ENCODE measurements at regions not wholly inside any gene's neighbourhood (a gene's known extent, or its start where the extent isn't known, plus 50 kb on each side); places are given as distances from the start of the nearest gene placed in this dataset.

DNA sequence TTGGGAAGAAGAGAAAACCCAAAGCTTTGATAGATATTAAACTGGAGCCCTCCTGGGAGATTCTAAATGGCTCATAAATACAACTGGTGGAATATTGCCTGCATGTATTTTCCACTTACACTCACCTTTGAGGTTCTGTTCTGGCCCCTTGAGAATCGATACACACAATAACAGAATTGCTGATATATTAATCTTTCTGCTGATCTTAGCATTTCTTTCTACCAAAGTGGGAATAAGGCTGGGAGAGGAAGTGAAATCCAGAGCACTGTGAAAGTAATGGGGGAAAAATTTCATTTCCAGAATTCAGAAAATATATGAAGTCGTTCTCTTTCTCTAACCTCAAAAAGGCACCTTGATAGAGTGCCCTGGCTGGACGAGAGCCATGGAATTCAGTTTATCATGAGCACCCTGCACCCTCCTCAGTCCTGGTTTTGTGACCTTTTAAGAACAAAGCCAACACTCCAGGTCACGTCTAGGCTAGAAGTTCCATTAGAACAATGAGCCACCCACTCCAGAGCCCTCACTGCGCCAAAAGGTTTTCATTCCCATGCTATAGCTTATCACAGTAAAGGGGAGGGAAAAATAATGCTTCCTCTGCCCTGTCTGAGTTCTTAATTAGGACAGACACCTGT, 244.5 kb downstream of the CD83 start:
- intact Hi-C loops (cut with micrococcal nuclease) = no loop called here

DNA sequence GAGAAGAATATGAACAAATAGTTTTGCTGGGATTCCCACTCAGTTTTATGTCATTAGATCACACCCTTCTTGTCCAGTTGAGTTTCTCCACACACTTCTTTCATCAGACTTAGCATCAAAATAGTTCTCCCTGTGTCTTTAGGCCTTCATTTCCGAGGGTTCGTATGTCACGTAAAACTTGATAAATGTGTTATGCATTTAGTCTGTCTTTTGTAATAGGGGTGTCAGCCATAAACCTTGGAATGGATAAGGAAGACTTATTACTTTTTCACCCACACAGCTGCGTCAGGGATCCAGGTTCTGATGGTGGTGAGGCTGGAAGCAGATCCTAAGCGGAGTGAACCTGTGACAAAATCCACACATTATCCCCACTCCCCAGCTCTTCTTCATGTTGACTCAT, 246.8 kb downstream of the CD83 start:
- intact Hi-C loops (cut with micrococcal nuclease) = no loop called here

DNA sequence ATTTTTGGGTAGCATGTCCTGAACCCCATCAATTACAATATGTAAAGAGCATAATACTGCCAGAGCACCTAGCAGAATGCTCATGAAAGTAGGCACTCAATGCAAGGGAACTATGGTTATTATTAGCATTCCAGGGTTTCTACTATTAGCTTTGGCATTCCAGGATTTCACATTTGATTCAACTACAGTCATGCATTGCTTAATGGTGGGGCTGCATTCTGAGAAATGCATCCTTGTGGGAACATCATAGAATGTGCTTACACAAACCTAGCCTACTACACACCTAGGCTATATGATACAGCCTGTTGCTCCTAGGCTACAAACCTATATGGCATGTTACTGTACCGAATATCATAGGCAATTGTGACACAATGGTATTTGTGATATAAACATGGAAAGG, 247.8 kb downstream of the CD83 start:
- intact Hi-C loops (cut with micrococcal nuclease) = no loop called here

DNA sequence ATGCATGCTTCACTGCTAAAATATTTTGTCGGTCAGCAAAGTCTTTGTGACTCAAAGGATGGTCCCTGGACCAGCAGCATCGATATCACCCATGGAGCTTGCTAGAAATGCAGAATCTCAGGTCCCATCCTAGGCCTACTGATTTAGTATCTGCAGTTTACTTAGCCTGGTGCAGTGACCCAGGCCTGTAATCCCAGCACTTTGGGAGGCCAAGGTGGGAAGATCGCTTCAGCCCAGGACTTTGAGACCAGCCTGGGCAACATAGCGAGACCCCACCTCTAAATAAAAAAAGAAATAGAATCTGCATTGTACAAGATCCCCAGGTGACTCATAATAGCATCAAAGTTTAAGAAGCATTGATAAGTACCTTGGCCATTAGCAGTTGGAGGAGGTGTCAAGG, 248.7 kb downstream of the CD83 start:
- intact Hi-C loops (cut with micrococcal nuclease) = no loop called here

DNA sequence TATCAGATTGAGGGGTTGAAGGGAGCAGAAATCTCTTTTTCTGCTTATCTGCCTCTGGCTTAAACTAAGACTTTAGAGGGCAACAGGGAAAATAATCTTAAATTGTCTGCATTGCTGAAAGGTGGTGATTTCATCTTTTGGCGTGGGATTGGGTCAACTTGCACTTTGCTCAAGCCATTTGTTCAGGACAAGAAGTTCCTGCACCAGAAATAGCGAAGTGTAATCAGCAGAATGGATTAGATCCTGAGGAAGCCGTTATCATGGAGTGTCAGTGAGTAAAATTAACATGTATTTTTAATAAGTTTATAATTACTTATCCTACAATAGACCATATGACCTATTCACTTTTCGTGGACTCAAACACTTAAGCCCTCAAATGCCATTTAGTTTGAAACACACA, 249.3 kb downstream of the CD83 start:
- intact Hi-C loops (cut with micrococcal nuclease) = no loop called here

DNA sequence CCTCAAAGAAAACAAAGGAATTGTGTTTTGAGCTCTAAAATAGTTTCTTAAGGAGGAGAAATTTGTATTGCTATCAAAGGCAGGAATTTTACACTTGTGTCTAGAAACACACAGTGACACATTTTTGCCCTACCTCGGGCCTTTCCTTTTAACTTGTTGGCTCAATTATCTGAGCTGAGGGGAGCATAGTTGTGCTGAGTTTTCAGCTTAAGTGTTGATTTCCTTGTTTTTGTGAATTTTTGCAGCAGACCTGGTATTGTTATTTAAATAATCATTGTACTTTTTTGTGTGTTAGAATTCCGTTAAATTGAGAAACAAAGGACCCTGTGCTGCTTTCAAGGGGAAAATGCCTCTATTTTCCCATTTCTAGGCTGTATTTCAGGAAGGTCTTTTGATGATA, 249.7 kb downstream of the CD83 start:
- intact Hi-C loops (cut with micrococcal nuclease) = no loop called here

DNA sequence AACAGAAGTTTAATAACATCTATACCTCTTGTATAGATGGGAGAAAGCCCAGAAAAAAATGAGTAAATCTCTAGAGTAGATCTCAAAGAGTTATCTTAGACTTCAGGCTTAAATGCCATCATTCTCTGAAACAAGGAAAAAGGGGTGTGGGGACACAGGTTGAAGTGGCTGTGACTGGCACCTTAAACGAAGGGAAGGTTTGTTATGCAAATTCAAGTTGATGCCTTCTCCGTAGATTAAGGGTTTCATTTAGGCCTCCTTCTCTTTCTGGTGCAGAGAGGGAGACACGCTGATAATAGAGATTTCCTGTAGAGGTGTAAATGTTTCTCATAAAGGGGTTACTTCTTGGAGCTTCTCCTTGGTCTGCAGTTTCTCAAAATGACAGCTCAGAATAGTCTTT, 252.1 kb downstream of the CD83 start:
- intact Hi-C loops (cut with micrococcal nuclease) = no loop called here

DNA sequence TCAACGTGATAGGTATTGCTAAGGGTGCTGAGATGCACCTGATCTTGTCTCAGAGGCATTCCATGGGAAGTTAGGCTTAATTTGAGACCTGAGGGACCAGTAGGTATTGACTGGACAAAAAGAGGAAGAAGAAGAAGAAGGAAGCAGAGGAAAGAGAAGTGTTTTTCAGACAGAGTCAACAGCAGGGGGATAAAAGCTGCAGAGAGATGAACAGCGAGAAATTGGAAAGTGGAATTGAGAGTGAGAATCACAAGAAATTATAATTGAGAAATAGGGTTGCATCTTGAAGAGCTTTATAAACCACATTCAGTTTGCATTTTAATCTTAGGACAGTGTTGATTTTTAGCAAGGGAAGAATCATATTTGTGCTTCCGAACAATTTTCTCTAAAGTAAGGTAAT, 254.0 kb downstream of the CD83 start:
- intact Hi-C loops (cut with micrococcal nuclease) = no loop called here

DNA sequence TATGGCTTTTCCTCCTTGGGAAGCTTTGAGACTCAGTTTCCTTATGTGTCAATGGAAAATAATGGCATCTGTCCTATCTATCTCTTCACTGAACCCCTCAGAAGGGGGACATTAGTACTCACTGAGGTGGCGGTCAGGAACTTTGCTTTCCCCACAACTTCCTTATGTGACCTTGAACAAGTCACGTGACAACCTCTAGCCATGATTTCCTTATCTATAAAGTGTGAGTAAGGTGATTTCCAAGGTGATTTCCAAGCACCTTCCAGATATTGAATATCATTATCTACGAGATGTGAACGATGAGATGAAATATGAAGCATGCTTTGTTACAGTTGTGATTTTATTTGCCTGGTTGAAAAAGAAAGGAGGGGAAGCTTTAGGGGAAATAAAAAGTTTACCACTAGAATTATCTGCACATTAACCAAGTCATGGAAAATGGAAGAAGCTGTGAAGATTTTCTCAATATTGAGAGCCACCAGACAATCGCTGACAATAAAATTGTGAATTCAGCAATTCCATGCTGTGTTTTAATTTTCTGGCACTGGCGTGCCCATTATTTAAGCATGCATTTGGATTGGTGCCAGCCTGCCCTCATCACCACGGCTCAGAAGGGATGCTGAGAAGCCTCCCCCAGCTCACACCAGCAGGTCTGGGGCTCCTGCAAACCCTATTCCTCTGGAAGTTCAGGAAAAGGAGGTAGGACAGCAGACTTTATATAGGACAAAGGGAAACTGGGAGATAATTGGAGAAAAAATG, 255.3 kb downstream of the CD83 start:
- intact Hi-C loops (cut with micrococcal nuclease) = no loop called here

DNA sequence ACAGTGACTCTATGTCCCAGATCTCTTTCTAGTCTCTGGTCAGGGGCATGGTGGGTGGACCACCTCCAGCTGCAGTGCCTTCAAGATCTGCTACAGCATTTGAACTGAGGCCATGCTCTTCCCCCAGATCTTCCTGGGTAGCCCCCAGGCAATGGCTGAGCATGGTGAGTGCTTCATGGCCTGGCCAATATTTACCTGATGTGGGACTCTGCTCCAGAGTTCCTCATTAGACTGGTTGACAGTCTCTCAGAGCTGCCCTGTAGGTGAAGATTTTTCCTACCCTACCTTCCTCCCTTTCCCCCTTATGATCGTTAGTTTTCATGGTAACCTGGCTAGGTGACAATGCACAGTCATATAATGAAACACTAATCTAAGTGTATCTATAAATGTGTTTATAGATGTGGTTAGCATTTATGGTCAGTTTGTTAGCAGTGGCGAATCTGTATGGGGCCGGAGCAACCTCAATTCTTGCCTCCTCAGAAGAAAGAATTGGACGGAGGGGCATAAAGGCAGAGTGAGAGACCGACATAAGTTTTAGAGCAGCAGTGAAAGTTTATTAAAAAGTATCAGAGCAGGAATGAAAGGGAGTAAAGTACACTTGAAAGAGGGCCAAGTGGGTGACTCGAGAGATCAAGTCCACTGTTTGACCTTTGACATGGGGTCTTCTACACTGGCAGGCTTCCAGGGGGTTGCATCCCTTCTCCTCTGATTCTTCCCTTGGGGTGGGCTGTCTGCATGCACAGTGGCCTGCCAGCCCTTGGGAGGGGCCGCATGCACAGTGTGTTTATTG, 256.3 kb downstream of the CD83 start:
- intact Hi-C loops (cut with micrococcal nuclease) = no loop called here

DNA sequence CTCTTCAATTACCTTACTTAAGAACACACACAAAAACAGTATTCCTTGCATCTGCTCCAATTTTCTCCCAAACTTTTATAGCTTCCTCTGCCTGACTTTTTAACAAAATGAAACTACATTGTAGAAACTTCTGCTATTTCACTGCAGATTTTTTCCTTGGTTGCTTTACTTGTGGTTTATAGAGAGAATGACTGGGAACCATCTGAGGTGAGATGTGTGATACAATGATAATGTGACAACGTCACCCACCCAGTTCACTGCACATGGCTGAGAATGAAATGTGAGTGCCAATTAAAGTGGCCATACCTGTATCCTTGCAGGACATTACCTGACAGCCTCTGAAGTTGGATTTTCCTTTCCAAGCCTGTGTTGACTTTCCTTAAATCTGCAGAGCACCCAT, 258.4 kb downstream of the CD83 start:
- intact Hi-C loops (cut with micrococcal nuclease) = no loop called here

DNA sequence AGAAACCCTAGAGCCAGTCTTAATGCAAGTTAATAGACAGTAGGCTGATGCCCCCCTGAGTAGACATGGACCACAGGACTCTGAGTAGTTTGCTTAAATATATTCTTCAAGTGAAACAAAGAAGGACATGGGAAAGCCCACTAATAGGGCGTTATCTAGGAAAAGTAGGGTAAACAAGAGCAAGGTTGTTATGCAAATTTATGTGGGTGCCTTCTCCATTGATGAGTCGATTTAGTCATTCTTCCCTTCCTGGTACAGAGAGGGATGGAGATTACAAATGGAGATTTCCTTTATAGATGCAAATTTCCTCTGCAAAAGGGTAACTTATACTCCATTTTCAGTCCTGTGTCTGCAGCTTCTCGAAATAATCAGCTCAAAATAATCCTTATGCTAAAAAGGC, 262.0 kb downstream of the CD83 start:
- intact Hi-C loops (cut with micrococcal nuclease) = no loop called here

DNA sequence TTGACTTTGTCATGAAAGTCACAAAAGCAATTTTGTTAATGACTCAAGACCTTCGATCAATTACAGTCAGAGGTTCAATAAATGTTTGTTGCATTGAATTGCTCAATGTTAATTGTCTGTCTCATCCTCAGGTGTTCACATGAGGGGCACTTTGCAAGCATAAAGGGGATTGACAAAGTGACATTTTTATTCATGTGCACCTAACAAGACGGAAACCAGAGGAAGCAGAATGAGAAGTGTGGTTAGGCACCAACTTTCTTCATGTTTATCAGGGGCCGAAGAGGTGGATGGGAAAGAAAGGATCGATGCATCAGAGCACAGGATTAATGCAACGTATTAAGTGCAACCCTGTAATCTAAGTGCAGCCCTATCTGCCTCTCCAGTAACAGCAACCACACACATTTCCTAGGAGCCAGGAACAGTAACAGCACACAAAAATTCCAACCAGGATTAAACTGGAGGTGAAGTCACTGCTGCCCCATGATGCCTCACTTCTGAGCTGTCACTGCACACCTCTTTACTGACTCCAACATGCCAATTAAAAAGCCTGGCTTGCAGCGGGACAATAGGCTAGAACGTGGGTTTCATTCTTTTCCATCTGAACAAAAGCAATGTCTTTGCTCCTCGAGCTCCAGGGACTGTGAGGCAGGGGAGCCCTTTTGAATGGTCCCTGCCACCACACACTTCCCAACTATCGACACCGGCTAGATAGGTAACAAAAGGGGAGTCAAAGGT, 262.7 kb downstream of the CD83 start:
- intact Hi-C loops (cut with micrococcal nuclease) = loop anchor here (5.0 kb wide), 1 partner anchor 72 kb away; no protein-coding TSS in a partner anchor

DNA sequence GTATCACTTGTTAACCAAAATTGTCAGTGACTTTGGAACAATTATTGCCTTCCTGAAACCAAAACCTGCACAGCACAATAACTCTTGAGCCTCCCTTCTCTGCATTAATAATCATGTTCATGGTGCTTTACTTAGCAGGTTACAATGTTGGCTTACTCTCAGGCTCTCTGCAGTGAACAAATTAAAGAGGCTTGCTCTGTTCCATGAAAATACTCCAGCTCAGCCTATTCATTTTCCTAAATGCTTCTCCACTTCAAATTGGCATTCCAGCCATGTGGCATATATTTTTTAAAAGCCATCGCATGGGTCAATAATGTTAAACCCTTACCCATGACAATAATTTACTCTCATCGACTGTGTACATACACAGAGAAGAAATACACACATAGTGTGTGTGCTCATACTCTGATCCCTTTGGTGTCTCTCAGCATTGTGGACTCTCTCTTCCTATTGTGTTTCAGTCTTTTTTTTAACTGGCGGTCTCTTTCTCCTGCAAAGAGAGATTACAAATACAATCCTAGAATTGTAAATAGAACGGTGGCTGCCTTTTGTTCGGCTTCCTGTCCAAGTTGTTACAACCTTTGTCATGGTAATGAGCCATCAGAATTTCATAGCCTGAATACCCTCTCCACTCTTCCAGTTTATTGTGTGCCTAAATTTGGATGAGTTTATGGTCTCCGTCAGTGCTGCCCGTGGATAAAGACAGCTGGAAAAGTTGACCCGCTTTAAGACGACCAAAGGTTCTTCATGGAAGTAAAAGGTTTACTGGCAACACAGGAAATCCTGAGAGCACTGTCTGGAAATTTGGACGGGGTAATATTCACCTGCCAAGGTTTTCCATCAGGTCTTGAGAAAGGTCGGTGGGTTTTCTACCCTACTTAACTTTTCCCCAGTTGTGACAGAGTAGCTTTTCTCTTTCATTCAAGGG, 263.6 kb downstream of the CD83 start:
- intact Hi-C loops (cut with micrococcal nuclease) = loop anchor here (5.0 kb wide), 1 partner anchor 71 kb away; no protein-coding TSS in a partner anchor

DNA sequence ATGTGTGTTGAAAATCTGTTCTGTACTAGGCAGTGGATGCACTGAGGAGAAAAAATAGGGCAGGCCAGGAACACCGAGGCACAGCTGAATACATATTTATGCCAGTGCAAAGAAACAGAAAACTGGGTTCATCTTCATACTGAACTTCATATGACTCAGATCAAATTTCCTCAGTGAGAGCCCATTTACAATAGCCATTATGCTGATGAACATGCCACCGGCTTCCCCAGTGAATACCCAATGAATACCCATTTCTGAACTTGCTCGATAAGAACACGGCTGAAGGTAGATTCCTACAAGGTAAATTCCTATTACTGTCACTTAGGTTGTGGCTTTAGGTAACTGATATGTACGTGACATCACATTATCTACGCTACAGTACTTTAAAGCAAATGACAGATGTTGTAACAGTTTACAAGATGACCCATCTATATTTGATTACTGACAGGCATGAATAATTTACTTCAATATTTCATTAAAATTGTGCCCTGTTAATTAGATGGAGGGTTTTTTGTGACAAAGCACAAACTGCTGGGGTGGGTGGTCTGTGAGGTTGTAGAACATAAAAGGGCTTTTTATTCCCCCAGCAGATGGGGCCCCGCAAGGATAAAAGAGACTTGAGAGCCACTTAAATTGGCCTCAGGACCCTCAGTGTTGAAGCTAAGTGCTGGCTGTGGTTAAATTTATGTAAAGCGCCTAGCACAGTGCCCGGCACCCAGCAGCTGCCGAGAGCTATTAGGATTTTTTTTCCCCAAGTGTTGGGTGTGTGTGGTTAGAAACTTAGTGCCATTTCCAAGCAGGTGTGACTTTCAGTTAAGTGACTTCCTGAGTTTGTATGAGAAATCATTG, 264.5 kb downstream of the CD83 start:
- intact Hi-C loops (cut with micrococcal nuclease) = loop anchor here (5.0 kb wide), 1 partner anchor 70 kb away; no protein-coding TSS in a partner anchor

DNA sequence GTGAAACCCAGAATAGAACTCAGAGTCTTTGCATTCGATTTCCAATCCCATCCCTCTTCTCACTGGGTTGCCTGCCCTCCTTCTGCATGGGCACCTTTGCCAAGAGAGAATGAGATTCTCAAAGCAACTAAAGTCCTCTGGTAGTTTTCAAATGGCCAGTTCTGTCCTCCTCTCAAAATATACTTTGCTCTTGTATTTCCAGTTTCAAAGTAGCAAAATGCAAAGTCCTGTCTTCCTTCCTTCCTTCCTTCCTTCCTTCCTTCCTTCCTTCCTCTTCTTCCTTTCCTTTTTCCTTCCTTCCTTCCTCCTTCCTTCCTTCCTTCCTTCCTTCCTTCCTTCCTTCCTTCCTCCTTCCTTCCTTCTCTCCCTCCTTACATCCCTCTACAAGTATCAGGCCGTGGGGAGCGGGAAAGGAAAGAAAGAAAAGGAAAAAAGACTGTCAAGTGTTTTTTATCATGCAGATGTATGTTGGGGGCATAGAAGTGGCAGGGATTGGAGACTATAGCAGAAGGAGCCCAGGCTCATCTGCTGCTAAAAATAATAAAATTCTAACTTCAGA, 265.2 kb downstream of the CD83 start:
- intact Hi-C loops (cut with micrococcal nuclease) = loop anchor here (5.0 kb wide), 1 partner anchor 70 kb away; no protein-coding TSS in a partner anchor

DNA sequence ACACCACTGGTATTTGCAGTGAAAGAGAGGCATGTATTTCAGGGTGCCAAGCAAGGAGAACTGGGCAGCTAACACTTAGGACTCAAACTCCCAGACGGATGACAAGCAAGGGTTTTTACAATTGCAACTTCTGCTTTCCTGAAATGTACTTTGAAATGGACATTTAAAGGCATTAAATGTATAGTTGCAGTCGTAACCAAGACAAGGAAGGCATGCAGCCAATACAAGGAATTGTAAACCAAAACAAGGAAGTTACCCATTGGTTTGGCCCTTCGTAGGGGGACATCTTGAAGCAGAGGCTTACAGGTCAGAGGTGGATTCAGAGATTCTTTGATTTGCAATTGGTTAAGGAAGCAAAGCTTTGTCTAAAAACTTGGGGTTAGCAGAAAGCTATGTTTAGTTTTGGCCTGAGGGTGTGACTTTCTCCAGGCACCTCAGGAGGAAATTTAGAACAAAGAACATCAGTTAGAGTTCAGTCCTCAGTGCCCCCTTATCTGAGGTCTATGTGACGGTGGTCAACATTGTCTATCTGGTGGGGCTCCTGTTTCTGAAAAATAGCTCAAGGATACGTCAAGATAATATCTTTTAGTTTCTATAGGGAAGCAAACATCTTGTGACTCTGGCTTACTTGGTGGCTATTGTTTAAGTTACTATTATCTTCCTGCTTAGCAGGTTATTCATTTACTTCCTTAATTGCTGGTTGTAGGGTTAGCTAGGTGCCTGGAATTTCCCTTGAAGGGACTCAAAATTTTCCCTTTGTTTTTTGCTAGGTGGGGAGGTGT, 266.0 kb downstream of the CD83 start:
- intact Hi-C loops (cut with micrococcal nuclease) = loop anchor here (5.0 kb wide), 1 partner anchor 69 kb away; no protein-coding TSS in a partner anchor

Measured in T-helper 1 cell treated with Interleukin-12 subunit alpha and Interleukin-12 subunit beta and Interleukin-4 antibody, amounts not matched to agents 30 ng/mL and 1 ng/mL, for 36 hours (primary cell).